ENCODE measurements at regions not wholly inside any gene's neighbourhood (a gene's known extent, or its start where the extent isn't known, plus 50 kb on each side); places are given as distances from the start of the nearest gene placed in this dataset.

- no peak for TF ChIP-seq EZH2phosphoT487 (IDR thresholded peaks at IDR 0.05)
- TF ChIP-seq CTCF (IDR thresholded peaks at IDR 0.05) = no peak
These were observed 87.5 kb upstream of the KLF12 start for GRCh38 chr13:74221752-74222151.

All from neural progenitor cell (in vitro differentiated cells).